NCI-H460 (cell line): ENCODE measurements at regions not wholly inside any gene's neighbourhood (a gene's known extent, or its start where the extent isn't known, plus 50 kb on each side); places are given as distances from the start of the nearest gene placed in this dataset.
"Not testable (repeated sequence)": the region's sequence is repeated elsewhere in the genome, so short reads cannot be mapped to it uniquely, and the experiment has no call there.

ENCODE experiments used
- DNase-seq: peaks from one replicate; pipeline ENCODE4 v3.0.0-alpha.2; 2016; ENCODE audit warnings: low read depth; ENCODE audit errors: extremely low read depth

- no peak for DNase-seq
Measured at GRCh38 chr15:69924531-69924930, 173.2 kb downstream of the TLE3 start.

- no peak for DNase-seq
Measured at GRCh38 chr15:69926006-69926405, 171.7 kb downstream of the TLE3 start.

- no peak for DNase-seq
Measured at GRCh38 chr15:69926721-69927120, 171.0 kb downstream of the TLE3 start.

- not testable (repeated sequence) for DNase-seq
Measured at GRCh38 chr15:69928890-69929289, 168.8 kb downstream of the TLE3 start.

GRCh38 chr15:69929905-69930630 is 167.6 kb downstream of the TLE3 start:
- DNase-seq: no peak

DNA sequence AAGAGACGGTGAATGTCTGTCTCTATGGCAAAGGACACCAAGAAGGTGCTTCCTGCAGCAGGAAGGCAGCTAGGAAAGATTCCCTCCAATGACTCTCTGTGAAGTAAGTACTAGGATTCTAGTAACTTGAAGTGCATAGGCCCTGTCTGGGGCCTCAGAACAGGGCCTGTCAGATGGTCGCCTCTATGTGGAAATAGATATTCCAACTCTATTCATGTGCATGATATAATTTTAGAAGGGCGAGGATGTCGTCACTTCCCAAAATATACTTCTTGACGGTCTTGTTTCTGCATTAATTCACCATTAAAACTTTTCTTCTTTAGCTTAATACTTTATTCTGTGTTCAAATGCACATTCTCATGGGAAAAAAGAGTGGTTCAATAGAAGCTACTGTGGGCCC is 167.0 kb downstream of the TLE3 start:
- DNase-seq: no peak

DNA sequence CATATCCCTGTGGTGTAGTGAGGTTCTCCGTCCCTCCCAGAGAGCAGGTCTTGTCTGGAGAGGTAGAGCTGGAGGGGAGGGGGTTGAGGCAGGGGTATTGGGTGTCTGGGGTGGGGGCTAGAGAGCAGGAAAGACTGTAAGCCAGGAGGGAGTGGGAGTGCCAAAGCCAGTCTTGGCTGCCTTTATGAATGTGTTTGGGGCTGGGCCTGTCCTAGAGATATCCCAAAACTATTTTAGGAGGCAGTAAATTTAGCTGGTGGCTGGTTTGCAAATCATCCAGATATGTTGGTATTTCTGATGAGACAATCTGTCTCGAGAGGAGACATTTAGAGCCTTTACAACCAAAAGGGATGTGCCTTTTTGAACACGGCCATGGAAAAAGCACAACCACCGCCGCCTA is 166.6 kb downstream of the TLE3 start:
- DNase-seq: no peak

DNA sequence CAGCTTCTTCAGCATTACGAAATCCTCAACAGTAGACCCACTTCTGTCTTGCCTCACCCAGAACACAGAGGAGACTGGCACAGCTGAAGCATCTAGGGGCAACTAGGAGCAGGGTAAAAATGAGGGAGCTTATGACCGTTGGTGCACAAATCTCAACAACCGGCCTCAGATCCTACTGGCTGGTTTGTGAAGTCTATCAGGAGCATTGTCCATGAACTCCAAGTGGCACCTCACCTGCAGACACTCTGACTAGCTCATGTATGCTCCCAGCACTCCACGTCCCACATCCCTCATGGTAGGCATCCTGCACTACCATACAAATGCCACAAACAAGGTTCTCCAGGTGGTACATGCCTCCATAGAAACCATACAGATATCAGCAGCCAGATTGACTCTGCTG is 163.1 kb downstream of the TLE3 start:
- DNase-seq: no peak

DNA sequence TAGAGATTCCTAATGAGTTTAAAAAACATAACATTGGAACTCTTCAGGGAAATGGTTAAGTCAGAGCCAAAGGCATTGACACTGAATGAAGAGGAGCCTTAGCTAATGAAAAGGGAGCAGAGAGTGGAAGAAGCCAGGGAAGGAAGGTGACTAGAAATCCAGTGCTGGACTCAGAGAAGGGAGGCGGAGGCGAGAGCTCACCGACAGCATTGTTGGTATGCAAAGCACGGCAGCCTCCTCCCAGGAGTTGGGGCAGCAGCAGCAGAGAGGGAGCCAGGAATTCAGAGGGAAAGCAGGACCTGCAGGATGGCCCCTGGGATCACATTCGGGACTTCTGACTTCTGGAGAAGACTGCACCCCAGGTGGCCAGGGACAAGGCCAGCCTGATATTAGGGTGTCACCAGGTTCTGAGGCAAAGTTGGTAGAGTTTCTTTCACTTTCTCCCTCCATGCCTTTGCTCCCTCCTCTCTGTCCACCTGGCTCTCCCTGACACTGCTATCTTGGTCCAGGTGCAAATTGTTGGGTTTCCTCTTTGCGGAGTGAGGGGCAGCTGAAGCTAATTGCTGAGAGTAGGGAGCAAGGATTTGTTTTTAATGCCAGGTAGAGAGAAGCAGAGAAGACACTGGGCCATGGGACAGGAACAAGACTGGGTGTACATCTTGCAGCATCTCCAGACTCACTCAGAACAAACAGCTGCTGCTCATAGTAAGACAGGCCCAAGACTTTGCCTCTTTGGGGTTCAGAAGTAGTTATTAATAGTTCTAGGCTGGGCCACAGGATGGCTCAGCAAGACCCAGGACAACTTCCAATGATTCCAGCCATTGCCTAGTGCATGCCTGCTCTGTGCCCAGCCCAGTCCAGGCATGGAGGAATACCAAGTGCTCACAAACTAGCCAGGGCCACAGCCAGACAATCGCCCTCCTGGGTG is 157.9 kb downstream of the TLE3 start:
- DNase-seq: no peak

- DNase-seq: no peak
Measured at GRCh38 chr15:69940441-69941300, 157.0 kb downstream of the TLE3 start.

DNA sequence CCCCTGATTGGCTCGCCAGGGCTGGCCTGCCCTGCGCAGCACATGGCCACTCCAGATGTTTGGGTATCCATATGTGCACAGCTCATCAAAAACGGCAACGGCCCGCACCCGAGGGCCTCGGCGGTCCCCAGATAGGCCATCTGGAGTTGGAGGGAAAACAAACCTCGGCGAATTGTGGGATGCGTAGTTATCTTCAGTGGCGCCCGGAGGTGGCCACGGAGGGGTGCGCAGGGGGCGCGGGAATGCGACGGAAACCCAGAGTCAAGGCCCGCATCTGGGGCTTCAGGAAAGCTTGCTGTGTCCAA is 156.5 kb downstream of the TLE3 start:
- DNase-seq: no peak

DNA sequence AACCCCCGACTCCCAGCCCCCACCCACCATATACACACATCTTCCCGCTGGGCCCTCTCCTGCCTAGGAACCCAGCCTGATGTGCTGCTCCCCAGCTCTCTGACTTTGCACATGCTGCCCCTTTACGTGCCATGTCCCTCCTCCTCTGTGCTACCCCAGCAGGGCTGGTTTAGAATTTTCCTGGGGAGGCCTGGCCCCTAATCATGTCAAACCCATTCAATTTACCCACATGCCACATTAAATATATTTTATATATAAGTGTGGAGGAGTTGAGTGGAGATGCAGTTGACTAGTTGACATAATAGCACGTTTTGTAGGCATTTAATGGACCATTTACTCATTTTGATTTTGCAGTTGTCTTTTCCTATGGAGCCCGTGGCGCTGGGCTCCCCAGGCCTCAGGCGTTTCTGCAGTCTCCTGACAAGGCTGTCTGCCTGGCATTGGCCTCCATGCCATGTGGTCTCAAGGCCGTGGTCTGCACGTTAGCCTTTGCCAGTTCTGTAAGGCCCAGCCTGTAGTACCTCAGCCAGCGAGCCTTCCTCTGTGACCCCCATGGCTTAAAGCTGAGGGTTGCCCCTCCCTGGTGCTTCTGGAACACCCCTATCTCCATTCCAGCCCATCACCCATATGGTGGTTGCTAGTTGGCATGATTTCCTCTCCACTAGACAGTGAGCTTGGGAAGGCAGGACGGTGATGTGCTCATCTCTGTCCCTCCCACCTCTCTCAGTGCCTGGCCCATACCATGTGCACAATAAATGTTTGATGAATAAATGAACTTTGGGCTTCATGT is 155.8 kb downstream of the TLE3 start:
- no peak for DNase-seq

- no peak for DNase-seq
Measured at GRCh38 chr15:69943637-69944036, 154.1 kb downstream of the TLE3 start.

- DNase-seq: no peak
Measured at GRCh38 chr15:69945729-69946128, 152.0 kb downstream of the TLE3 start.

DNA sequence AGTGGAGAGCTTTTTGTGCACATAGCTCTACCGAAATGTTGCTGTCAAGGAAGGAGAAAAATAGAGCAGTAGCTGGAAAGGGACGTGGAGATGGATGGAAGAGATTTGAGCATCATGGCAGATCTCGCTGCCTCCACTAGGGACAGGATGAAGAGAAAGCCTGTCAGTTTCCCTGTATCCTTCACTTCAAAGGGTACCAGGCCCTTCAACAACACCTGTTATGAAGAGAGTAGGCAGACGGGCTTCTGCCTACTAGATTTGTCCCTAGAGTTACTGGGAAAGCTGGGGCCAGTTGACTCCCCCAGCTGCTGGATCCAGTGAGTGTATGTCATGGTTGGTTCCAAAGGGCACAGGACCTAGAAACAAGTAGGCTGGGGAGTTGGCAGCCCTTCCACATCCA is 150.8 kb downstream of the TLE3 start:
- no peak for DNase-seq

DNA sequence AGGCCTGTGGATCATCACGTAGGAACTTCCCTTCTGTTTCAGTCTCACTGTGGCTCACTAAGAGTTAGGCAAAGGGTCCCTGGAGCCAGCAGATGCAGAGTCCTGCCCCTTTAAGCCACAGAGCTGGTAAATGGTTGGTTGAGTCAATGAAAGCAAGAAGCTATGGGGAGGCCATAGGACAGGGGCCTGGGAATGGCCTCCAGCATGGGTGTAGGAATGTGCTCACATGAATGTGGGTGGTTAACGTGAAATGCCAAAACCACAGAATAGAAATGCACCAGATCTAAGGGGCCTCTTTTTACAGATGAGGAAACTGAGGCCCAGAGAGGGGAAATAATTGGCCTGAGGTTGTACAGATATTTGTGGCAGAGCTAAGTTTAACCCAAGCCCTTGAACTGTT is 150.3 kb downstream of the TLE3 start:
- DNase-seq: no peak

- DNase-seq: no peak
Measured at GRCh38 chr15:69949485-69949884, 148.2 kb downstream of the TLE3 start.

- no peak for DNase-seq
Measured at GRCh38 chr15:69951256-69951897, 146.3 kb downstream of the TLE3 start.

DNA sequence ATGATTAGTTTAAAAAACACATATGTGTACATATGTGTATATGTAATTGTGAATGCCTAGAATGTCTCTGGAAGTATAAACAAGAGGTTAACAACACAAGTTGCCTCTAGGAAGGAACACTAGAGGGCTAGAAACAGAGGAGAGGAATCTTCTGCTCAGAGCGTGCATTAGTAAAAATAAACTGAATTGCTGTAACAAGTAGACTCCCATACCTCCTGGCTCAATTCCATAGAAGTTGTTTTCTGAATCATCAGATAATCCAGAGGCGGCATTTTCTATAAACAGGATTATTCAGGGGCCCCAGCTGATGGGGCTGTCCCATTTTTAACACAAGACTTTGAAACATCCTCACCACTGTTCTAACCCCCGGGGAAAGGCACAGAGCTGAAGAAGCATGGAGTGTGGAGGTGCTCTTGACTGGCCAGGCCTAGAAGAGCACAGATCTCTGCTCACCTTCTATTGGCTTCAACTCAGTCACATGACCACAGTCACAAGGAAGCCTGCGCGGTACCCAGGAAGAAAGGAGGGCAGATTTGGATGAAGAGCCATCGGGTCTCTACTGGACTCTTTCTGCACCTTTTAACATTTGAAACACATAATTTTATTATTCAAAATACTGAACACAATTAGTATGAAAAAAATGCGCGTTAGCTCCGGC is 145.7 kb downstream of the TLE3 start:
- no peak for DNase-seq
